Small intestine (tissue), 7 donors: ENCODE measurements at regions not wholly inside any gene's neighbourhood (a gene's known extent, or its start where the extent isn't known, plus 50 kb on each side); places are given as distances from the start of the nearest gene placed in this dataset.
"Not testable (repeated sequence)": the region's sequence is repeated elsewhere in the genome, so short reads cannot be mapped to it uniquely, and the experiment has no call there.

Experiments
- DNase-seq, 2 donors: peaks; one replicate each; pipeline versions ENCODE4 v3.0.0 to v3.0.0-alpha.2; 2013
- FAIRE-seq: peaks from 2 replicates; lab custom pipeline; 2012; peaks lifted over from hg19 to GRCh38; lab: Jason Lieb, UNC
- H3K27ac ChIP-seq, 3 donors: one replicate each; pipeline ENCODE4 v1.5.1; 2013; ENCODE audit warnings: low read length in 2 of 3, mild to moderate bottlenecking in 2 of 3, control low read depth in 1 of 3, inconsistent platforms in 1 of 3, low read depth in 1 of 3, moderate library complexity in 1 of 3
- H3K27me3 ChIP-seq, 3 donors: one replicate each; pipeline ENCODE4 v1.6.1; 2013; ENCODE audit warnings: low read length in 3 of 3, inconsistent platforms in 1 of 3; ENCODE audit not compliant: control insufficient read depth in 3 of 3, insufficient read depth in 3 of 3
- H3K36me3 ChIP-seq, 3 donors: one replicate each; pipeline ENCODE4 v1.6.1; 2013; ENCODE audit warnings: low read length in 3 of 3, inconsistent platforms in 1 of 3, low read depth in 1 of 3, mild to moderate bottlenecking in 1 of 3, moderate library complexity in 1 of 3; ENCODE audit not compliant: control insufficient read depth in 3 of 3, insufficient read depth in 2 of 3
- H3K4me1 ChIP-seq, 3 donors: one replicate each; pipeline ENCODE4 v1.6.1; 2013; ENCODE audit warnings: low read length in 2 of 3, inconsistent platforms in 1 of 3, low read depth in 1 of 3, mild to moderate bottlenecking in 1 of 3, moderate library complexity in 1 of 3; ENCODE audit not compliant: control insufficient read depth in 3 of 3, insufficient read depth in 2 of 3
- H3K4me3 ChIP-seq, 3 donors: one replicate each; pipeline ENCODE4 v1.5.1; 2013; ENCODE audit warnings: low read length in 3 of 3, control low read depth in 1 of 3, inconsistent platforms in 1 of 3, low read depth in 1 of 3, mild to moderate bottlenecking in 1 of 3, moderate library complexity in 1 of 3
- H3K9me3 ChIP-seq, 2 donors: one replicate each; pipeline ENCODE4 v1.6.1; 2013; ENCODE audit warnings: low read depth in 1 of 2, low read length in 1 of 2; ENCODE audit not compliant: control insufficient read depth in 2 of 2, insufficient read depth in 1 of 2
- WGBS, 3 donors: extraction: QIAGEN DNeasy Blood & Tissue Kit; methylation state at CpG; one replicate each; pipeline ENCODE4 v1.1.7; 2013; 5-methylcytosine and 5-hydroxymethylcytosine counted together
- donor health status: healthy with polysubstance abuse.
- donor health status: control.
- donor health status: control.
- donor health status: Bipolar disorder and iron deficiency.
- donor health status: healthy.

GRCh38 chr9:102273952-102274351 lies 535.5 kb upstream of the GRIN3A start:
- Histone ChIP-seq H3K9me3 (no peaks in the 10 kb centered on the region), H3K4me3 (no peak overlapping the region), H3K27me3 (no peaks in the 10 kb centered on the region), H3K36me3 (no peaks in the 10 kb centered on the region), H3K27ac (no peak overlapping the region), H3K4me1 (no peaks in the 10 kb centered on the region)
- DNase-seq, result no peak
- FAIRE-seq, result no peak
- 64 to 78% (median 71%) methylated on average over 2 of the region's 2 CpGs for WGBS, 3 donors

GRCh38 chr9:102253099-102253498 lies 514.7 kb upstream of the GRIN3A start:
- 64 to 80% (median 66%) methylated on average over 3 of the region's 3 CpGs for WGBS, 3 donors
- Histone ChIP-seq H3K4me3 (no peak overlapping the region), H3K9me3 (no peaks in the 10 kb centered on the region), H3K36me3 (no peaks in the 10 kb centered on the region), H3K27ac (no peak overlapping the region), H3K4me1 (no peaks in the 10 kb centered on the region), H3K27me3 (no peaks in the 10 kb centered on the region)
- FAIRE-seq, result no peak
- DNase-seq, result no peak

- WGBS, 3 donors, result 68 to 81% (median 75%) methylated on average over 4 of the region's 4 CpGs
- no peak for DNase-seq
- H3K27me3 ChIP-seq, result no peaks in the 10 kb centered on the region
- no peaks in the 10 kb centered on the region for H3K4me1 ChIP-seq
- FAIRE-seq, result no peak
- H3K27ac ChIP-seq, result no peak overlapping the region
- no peak overlapping the region for H3K4me3 ChIP-seq
- no peaks in the 10 kb centered on the region for H3K9me3 ChIP-seq
- H3K36me3 ChIP-seq, result no peaks in the 10 kb centered on the region
Measured at GRCh38 chr9:102244916-102245315, 506.5 kb upstream of the GRIN3A start.

- H3K9me3 ChIP-seq, result no peaks in the 10 kb centered on the region
- WGBS, 3 donors, result 72 to 77% (median 75%) methylated on average over 4 of the region's 4 CpGs
- DNase-seq (no peak), FAIRE-seq (no peak)
- no peaks in the 10 kb centered on the region for H3K36me3 ChIP-seq
- no peaks in the 10 kb centered on the region for H3K27me3 ChIP-seq
- H3K27ac ChIP-seq, result no peak overlapping the region
- no peak overlapping the region for H3K4me3 ChIP-seq
- H3K4me1 ChIP-seq, result no peaks in the 10 kb centered on the region
Measured at GRCh38 chr9:102237520-102237919, 499.1 kb upstream of the GRIN3A start.

- H3K9me3 ChIP-seq, result peaks cover 0 to 3% of the 10 kb centered on the region in 2 donors
- no peak overlapping the region for H3K4me3 ChIP-seq
- no peak for DNase-seq
- H3K27ac ChIP-seq, result no peak overlapping the region
- no peaks in the 10 kb centered on the region for H3K27me3 ChIP-seq
- no peaks in the 10 kb centered on the region for H3K4me1 ChIP-seq
- 6 to 21% (median 12%) methylated on average over 1 of the region's 1 CpG for WGBS, 3 donors
- no peak for FAIRE-seq
- H3K36me3 ChIP-seq, result no peaks in the 10 kb centered on the region
Measured at GRCh38 chr9:102237094-102237493, 498.6 kb upstream of the GRIN3A start.

- H3K9me3 ChIP-seq, H3K4me1 ChIP-seq, H3K4me3 ChIP-seq, H3K36me3 ChIP-seq, H3K27me3 ChIP-seq, FAIRE-seq, DNase-seq: not testable (repeated sequence)
- peak overlapping the region in 1 of 3 donors; percentile 13 for H3K27ac ChIP-seq
- WGBS, 3 donors, result 34 to 75% (median 34%) methylated on average over 4 of the region's 4 CpGs
Measured at GRCh38 chr9:102227416-102227815, 489.0 kb upstream of the GRIN3A start.

- 43 to 57% (median 56%) methylated on average over 1 of the region's 1 CpG for WGBS, 3 donors
- Histone ChIP-seq H3K4me1 (peaks cover 0 to 6% (median 0%) of the 10 kb centered on the region in 3 donors), H3K27me3 (no peaks in the 10 kb centered on the region), H3K4me3 (no peak overlapping the region), H3K9me3 (no peaks in the 10 kb centered on the region), H3K27ac (peak overlapping the region in 1 of 3 donors; percentile 70), H3K36me3 (no peaks in the 10 kb centered on the region)
- FAIRE-seq (no peak), DNase-seq (peak in 1 of 2 donors; percentile 57)
Measured at GRCh38 chr9:102225841-102226441, 487.5 kb upstream of the GRIN3A start.

- peak in 1 of 2 donors; percentile 19 for DNase-seq
- not testable (repeated sequence) for FAIRE-seq, H3K27ac ChIP-seq, H3K4me1 ChIP-seq, H3K27me3 ChIP-seq, H3K36me3 ChIP-seq, H3K4me3 ChIP-seq, H3K9me3 ChIP-seq
- 63 to 68% (median 66%) methylated on average over 26 to 27 of the region's 27 CpGs for WGBS, 3 donors
Measured at GRCh38 chr9:102223320-102224136, 485.1 kb upstream of the GRIN3A start.
